CD14-positive monocyte (primary cell): ENCODE measurements at regions not wholly inside any gene's neighbourhood (a gene's known extent, or its start where the extent isn't known, plus 50 kb on each side); places are given as distances from the start of the nearest gene placed in this dataset.

Experiments used
- DNase-seq, 3 donors: peaks; one replicate each; pipeline ENCODE4 v3.0.0-alpha.2; 2011 to 2022
- H2AFZ ChIP-seq: 2 replicates; pipeline ENCODE4 v1.6.0; 2012; ENCODE audit warnings: mild to moderate bottlenecking, low read depth, low read length, inconsistent platforms; ENCODE audit not compliant: insufficient read depth, poor library complexity, severe bottlenecking
- H3K27ac ChIP-seq, 2 donors: 1 replicate in 1 of 2; 2 replicates in 1 of 2; pipeline ENCODE4 v1.5.1; 2012 to 2013; ENCODE audit warnings: low read length in 2 of 2, control low read depth in 1 of 2, inconsistent platforms in 1 of 2, low read depth in 1 of 2, mild to moderate bottlenecking in 1 of 2
- H3K27me3 ChIP-seq, 2 donors: one replicate each; pipeline versions ENCODE4 v1.6.0 to v1.6.1; 2011 to 2013; ENCODE audit warnings: low read length in 2 of 2; ENCODE audit not compliant: control insufficient read depth in 2 of 2, insufficient read depth in 2 of 2
- H3K36me3 ChIP-seq, 2 donors: replicated peaks in 1 of 2; 1 replicate in 1 of 2; 2 replicates in 1 of 2; pipeline versions ENCODE4 v1.5.1 to v1.6.1; 2012 to 2013; ENCODE audit warnings: low read length in 2 of 2, control low read depth in 1 of 2, inconsistent platforms in 1 of 2, mild to moderate bottlenecking in 1 of 2; ENCODE audit not compliant: insufficient read depth in 2 of 2, control insufficient read depth in 1 of 2
- H3K4me1 ChIP-seq, 2 donors: 1 replicate in 1 of 2; 2 replicates in 1 of 2; pipeline versions ENCODE4 v1.5.1 to v1.6.1; 2012 to 2013; ENCODE audit warnings: low read length in 2 of 2, control low read depth in 1 of 2, inconsistent platforms in 1 of 2, mild to moderate bottlenecking in 1 of 2, moderate library complexity in 1 of 2; ENCODE audit not compliant: insufficient read depth in 2 of 2, control insufficient read depth in 1 of 2
- H3K4me2 ChIP-seq: replicated peaks from 2 replicates; pipeline ENCODE3; 2012; ENCODE audit warnings: low read length, moderate library complexity, mild to moderate bottlenecking; ENCODE audit not compliant: poor library complexity, severe bottlenecking; ENCODE audit errors: extremely low read depth
- H3K4me3 ChIP-seq, 3 experiments: fragments of 200-600 bp in 1 of 3; sonication (generic) in 1 of 3; replicated peaks in 1 of 3; 1 replicate in 2 of 3; 2 replicates in 1 of 3; pipeline ENCODE4 v1.5.1; 2011 to 2013; ENCODE audit warnings: low read length in 3 of 3, mild to moderate bottlenecking in 3 of 3, control low read depth in 2 of 3, low read depth in 2 of 3, inconsistent platforms in 1 of 3, moderate library complexity in 1 of 3
- H3K79me2 ChIP-seq: 2 replicates; pipeline ENCODE4 v1.6.0; 2012; ENCODE audit warnings: mild to moderate bottlenecking, control low read depth, inconsistent platforms, low read length, moderate library complexity; ENCODE audit not compliant: insufficient read depth
- H3K9ac ChIP-seq: 2 replicates; pipeline ENCODE4 v1.6.0; 2017; ENCODE audit warnings: low read length, mild to moderate bottlenecking; ENCODE audit not compliant: insufficient read depth, poor library complexity, severe bottlenecking
- H3K9me3 ChIP-seq, 2 donors: replicated peaks in 1 of 2; 1 replicate in 1 of 2; 2 replicates in 1 of 2; pipeline versions ENCODE4 v1.5.1 to v1.6.1; 2012 to 2013; ENCODE audit warnings: low read length in 2 of 2, control low read depth in 1 of 2; ENCODE audit not compliant: control insufficient read depth in 1 of 2, insufficient read depth in 1 of 2
- H4K20me1 ChIP-seq: 2 replicates; pipeline ENCODE4 v1.6.0; 2012; ENCODE audit warnings: mild to moderate bottlenecking, low read length, control low read depth, moderate library complexity; ENCODE audit not compliant: insufficient read depth
- H3K27ac Mint-ChIP-seq, 7 donors: one replicate each; pipeline ENCODE4 v1.8.0; 2020; ENCODE audit warnings: mild to moderate bottlenecking in 7 of 7, mixed read lengths in 7 of 7, moderate library complexity in 6 of 7, inconsistent platforms in 2 of 7
- H3K27me3 Mint-ChIP-seq, 3 donors: one replicate each; pipeline ENCODE4 v1.8.0; 2021 to 2022; ENCODE audit warnings: low read depth in 3 of 3, mild to moderate bottlenecking in 3 of 3, mixed read lengths in 3 of 3, moderate library complexity in 3 of 3, inconsistent platforms in 1 of 3
- H3K36me3 Mint-ChIP-seq, 2 donors: one replicate each; pipeline ENCODE4 v1.8.0; 2020; ENCODE audit warnings: mixed read lengths in 2 of 2, inconsistent platforms in 1 of 2, mild to moderate bottlenecking in 1 of 2
- H3K4me1 Mint-ChIP-seq: one replicate; pipeline ENCODE4 v1.8.0; 2020; ENCODE audit warnings: mild to moderate bottlenecking, mixed read lengths
- H3K4me3 Mint-ChIP-seq, 2 donors: one replicate each; pipeline ENCODE4 v1.8.0; 2020; ENCODE audit warnings: mild to moderate bottlenecking in 2 of 2, mixed read lengths in 2 of 2, moderate library complexity in 1 of 2
- H3K9me3 Mint-ChIP-seq, 7 donors: one replicate each; pipeline ENCODE4 v1.8.0; 2020 to 2022; ENCODE audit warnings: mixed read lengths in 7 of 7, mild to moderate bottlenecking in 6 of 7, moderate library complexity in 6 of 7, inconsistent platforms in 2 of 7
- CTCF ChIP-seq: fragments of 200-600 bp; IDR thresholded peaks from one replicate; pipeline ENCODE4 v1.8.0; 2022; ENCODE audit warnings: antibody characterized with exemption, mild to moderate bottlenecking
- WGBS: methylation state at CpG from one replicate; pipeline ENCODE4 v1.1.5; 2013; ENCODE audit warnings: missing lambda C conversion rate; ENCODE audit not compliant: insufficient coverage; 5-methylcytosine and 5-hydroxymethylcytosine counted together
- intact Hi-C, 2 donors: fragments of 100-400 bp; cut with micrococcal nuclease; formaldehyde crosslinking; loops; one replicate each; pipeline versions ENCODE4 v1.15.0 to v1.15.1; 2023

GRCh38 chr4:127055357-127055756, 577.4 kb upstream of the INTU start:
- Histone ChIP-seq H3K9me3 (peaks cover 11 to 20% of the 10 kb centered on the region in 2 donors), H2AFZ (no peak overlapping the region), H3K79me2 (no peaks in the 10 kb centered on the region), H3K4me3 (no peak overlapping the region), H3K4me1 (no peaks in the 10 kb centered on the region), H3K27me3 (no peaks in the 10 kb centered on the region), H3K9ac (no peak overlapping the region), H4K20me1 (no peaks in the 10 kb centered on the region), H3K36me3 (no peaks in the 10 kb centered on the region), H3K4me2 (no peak overlapping the region), H3K27ac (no peak overlapping the region)
- H3K36me3 Mint-ChIP-seq = no peaks in the 10 kb centered on the region
- DNase-seq = no peak
- no peaks in the 10 kb centered on the region for H3K27me3 Mint-ChIP-seq
- TF ChIP-seq CTCF = no peak
- H3K9me3 Mint-ChIP-seq = peaks cover 2 to 16% (median 8%) of the 10 kb centered on the region in 7 donors
- intact Hi-C loops = no loop called here
- H3K27ac Mint-ChIP-seq = no peak overlapping the region
- no peak overlapping the region for H3K4me3 Mint-ChIP-seq
- WGBS = no CpG with 5 or more reads among the region's 1 CpG
- no peaks in the 10 kb centered on the region for H3K4me1 Mint-ChIP-seq

GRCh38 chr4:127069675-127070074, 563.1 kb upstream of the INTU start:
- Histone ChIP-seq H4K20me1 (no peaks in the 10 kb centered on the region), H3K79me2 (no peaks in the 10 kb centered on the region), H3K4me3 (no peak overlapping the region), H3K9me3 (peaks cover 0 to 4% of the 10 kb centered on the region in 2 donors), H2AFZ (no peak overlapping the region), H3K27ac (no peak overlapping the region), H3K27me3 (no peaks in the 10 kb centered on the region), H3K4me1 (no peaks in the 10 kb centered on the region), H3K4me2 (no peak overlapping the region), H3K36me3 (no peaks in the 10 kb centered on the region), H3K9ac (no peak overlapping the region)
- Mint-ChIP-seq H3K4me3 (no peak overlapping the region), H3K27ac (no peak overlapping the region), H3K27me3 (peaks cover 0 to 2% (median 1%) of the 10 kb centered on the region in 3 donors), H3K4me1 (no peaks in the 10 kb centered on the region), H3K36me3 (no peaks in the 10 kb centered on the region), H3K9me3 (peaks cover 3 to 14% (median 6%) of the 10 kb centered on the region in 7 donors)
- DNase-seq = no peak
- TF ChIP-seq CTCF = no peak
- intact Hi-C loops = no loop called here
- no CpG with 5 or more reads among the region's 1 CpG for WGBS
